H1 (cell line): ENCODE measurements at regions not wholly inside any gene's neighbourhood (a gene's known extent, or its start where the extent isn't known, plus 50 kb on each side); places are given as distances from the start of the nearest gene placed in this dataset.

Source experiments
- CTCF ChIA-PET: fragments of 300-600 bp; sonication (Branson Sonifier 250); formaldehyde crosslinking; loops from one replicate; lab custom pipeline; 2021; ENCODE audit not compliant: partially characterized antibody; lab: Charles Lee
- POLR2A ChIA-PET: fragments of 300-600 bp; sonication (Branson Sonifier 250); formaldehyde crosslinking; loops from one replicate; lab custom pipeline; 2021; ENCODE audit warnings: inconsistent platforms; ENCODE audit not compliant: partially characterized antibody; lab: Charles Lee
- DNase-seq, 2 experiments: peaks; one replicate each; pipeline versions ENCODE4 v3.0.0 to v3.0.0-alpha.2; 2010 to 2022; ENCODE audit warnings: low spot score in 2 of 2, low read depth in 1 of 2, mixed read lengths in 1 of 2
- FAIRE-seq: peaks from 2 replicates; lab custom pipeline; 2011; peaks lifted over from hg19 to GRCh38; lab: Jason Lieb, UNC
- H2AFZ ChIP-seq: 2 replicates; pipeline ENCODE4 v1.8.1; 2012; ENCODE audit warnings: low read length, inconsistent platforms
- H2AK5ac ChIP-seq: 2 replicates; pipeline ENCODE4 v1.6.1; 2013; ENCODE audit warnings: low read depth, low read length
- H2BK120ac ChIP-seq: replicated peaks from 2 replicates; pipeline ENCODE3; 2013; ENCODE audit warnings: low read depth, low read length, inconsistent platforms
- H2BK12ac ChIP-seq: 2 replicates; pipeline ENCODE4 v1.6.1; 2013; ENCODE audit warnings: low read depth, low read length
- H2BK15ac ChIP-seq: 2 replicates; pipeline ENCODE4 v1.6.1; 2013; ENCODE audit warnings: low read length
- H2BK20ac ChIP-seq: 2 replicates; pipeline ENCODE4 v1.6.1; 2013; ENCODE audit warnings: low read length
- H2BK5ac ChIP-seq: 2 replicates; pipeline ENCODE4 v1.6.1; 2013; ENCODE audit warnings: low read depth, low read length
- H3K14ac ChIP-seq: 2 replicates; pipeline ENCODE4 v1.6.1; 2013; ENCODE audit warnings: inconsistent platforms; ENCODE audit not compliant: insufficient read length
- H3K18ac ChIP-seq: 2 replicates; pipeline ENCODE4 v1.6.1; 2013; ENCODE audit warnings: low read length; ENCODE audit errors: extremely low read depth
- H3K23ac ChIP-seq: 2 replicates; pipeline ENCODE4 v1.6.1; 2013; ENCODE audit warnings: inconsistent platforms; ENCODE audit not compliant: insufficient read length
- H3K23me2 ChIP-seq: 2 replicates; pipeline ENCODE4 v1.6.1; 2013; ENCODE audit warnings: low read depth, low read length
- H3K27ac ChIP-seq: 2 replicates; pipeline ENCODE4 v1.6.1; 2011; ENCODE audit warnings: low read depth, low read length, inconsistent platforms
- H3K27me3 ChIP-seq, 4 experiments: replicated peaks in 1 of 4; 1 replicate in 1 of 4; 2 replicates in 3 of 4; pipeline versions ENCODE4 v1.6.1 to v1.8.1; 2011 to 2013; ENCODE audit warnings: low read length in 3 of 4, mild to moderate bottlenecking in 3 of 4, inconsistent platforms in 2 of 4, mixed read lengths in 2 of 4, moderate library complexity in 1 of 4; ENCODE audit not compliant: control insufficient read depth in 3 of 4, insufficient read depth in 3 of 4; ENCODE audit errors: extremely low read depth in 1 of 4
- H3K36me3 ChIP-seq, 4 experiments: 2 replicates each; pipeline versions ENCODE4 v1.6.1 to v1.8.1; 2011 to 2013; ENCODE audit warnings: mild to moderate bottlenecking in 4 of 4, low read length in 3 of 4, moderate library complexity in 2 of 4, control low read depth in 1 of 4, inconsistent platforms in 1 of 4; ENCODE audit not compliant: insufficient read depth in 4 of 4, control insufficient read depth in 2 of 4
- H3K4ac ChIP-seq: replicated peaks from 2 replicates; pipeline ENCODE3; 2013; ENCODE audit warnings: low read length, low read depth, mixed read lengths, inconsistent platforms; ENCODE audit not compliant: insufficient read length
- H3K4me1 ChIP-seq, 4 experiments: replicated peaks in 1 of 4; 1 replicate in 1 of 4; 2 replicates in 3 of 4; pipeline versions ENCODE4 v1.6.1 to v1.8.1; 2011 to 2013; ENCODE audit warnings: low read length in 3 of 4, inconsistent platforms in 2 of 4, mixed read lengths in 1 of 4; ENCODE audit not compliant: insufficient read depth in 4 of 4, control insufficient read depth in 3 of 4
- H3K4me2 ChIP-seq, 2 experiments: 2 replicates each; pipeline versions ENCODE4 v1.6.1 to v1.8.1; 2011 to 2013; ENCODE audit warnings: low read depth in 2 of 2, low read length in 2 of 2, control low read depth in 1 of 2, inconsistent platforms in 1 of 2, mild to moderate bottlenecking in 1 of 2; ENCODE audit not compliant: insufficient read depth in 1 of 2
- H3K4me3 ChIP-seq, 4 experiments: fragments of 200-600, 300-600 bp in 1 of 4; sonication (generic), shearing (Covaris generic), sonication (Bioruptor Twin) in 1 of 4; 2 replicates each; pipeline versions ENCODE4 v1.5.1 to v1.8.1; 2011 to 2016; ENCODE audit warnings: low read length in 4 of 4, low read depth in 3 of 4, control low read depth in 2 of 4, inconsistent platforms in 2 of 4, mild to moderate bottlenecking in 2 of 4, mixed read lengths in 1 of 4, moderate library complexity in 1 of 4; ENCODE audit not compliant: insufficient read depth in 2 of 4; ENCODE audit errors: extremely low read depth in 1 of 4
- H3K56ac ChIP-seq: replicated peaks from 2 replicates; pipeline ENCODE3; 2013; ENCODE audit warnings: low read depth, mild to moderate bottlenecking, mixed read lengths, low read length, inconsistent platforms; ENCODE audit not compliant: insufficient read length
- H3K79me1 ChIP-seq: 2 replicates; pipeline ENCODE4 v1.6.1; 2013; ENCODE audit warnings: low read depth, low read length, control low read depth
- H3K79me2 ChIP-seq, 2 experiments: 2 replicates each; pipeline versions ENCODE4 v1.6.1 to v1.8.1; 2012 to 2013; ENCODE audit warnings: low read length in 2 of 2, mild to moderate bottlenecking in 2 of 2, inconsistent platforms in 1 of 2; ENCODE audit not compliant: insufficient read depth in 2 of 2, control insufficient read depth in 1 of 2
- H3K9ac ChIP-seq, 4 experiments: replicated peaks in 1 of 4; 1 replicate in 1 of 4; 2 replicates in 3 of 4; pipeline versions ENCODE4 v1.6.1 to v1.8.1; 2011 to 2013; ENCODE audit warnings: low read depth in 3 of 4, low read length in 3 of 4, control low read depth in 2 of 4, mild to moderate bottlenecking in 2 of 4, moderate library complexity in 2 of 4, inconsistent platforms in 1 of 4; ENCODE audit errors: extremely low read depth in 1 of 4
- H3K9me3 ChIP-seq, 2 experiments: 2 replicates each; pipeline versions ENCODE4 v1.6.1 to v1.8.1; 2012 to 2013; ENCODE audit warnings: mild to moderate bottlenecking in 2 of 2, moderate library complexity in 2 of 2, control low read depth in 1 of 2, inconsistent platforms in 1 of 2, low read depth in 1 of 2, low read length in 1 of 2, mixed read lengths in 1 of 2; ENCODE audit not compliant: insufficient read depth in 2 of 2
- H4K20me1 ChIP-seq, 2 experiments: replicated peaks in 1 of 2; 2 replicates each; pipeline versions ENCODE3 to v1.8.1; 2011 to 2013; ENCODE audit warnings: inconsistent platforms in 2 of 2, low read length in 2 of 2, mild to moderate bottlenecking in 1 of 2; ENCODE audit not compliant: insufficient read depth in 2 of 2, control insufficient read depth in 1 of 2
- H4K5ac ChIP-seq: 2 replicates; pipeline ENCODE4 v1.6.1; 2013; ENCODE audit warnings: low read length, low read depth, mixed read lengths, inconsistent platforms; ENCODE audit not compliant: insufficient read length
- H4K8ac ChIP-seq: 2 replicates; pipeline ENCODE4 v1.8.0; 2013; ENCODE audit warnings: mild to moderate bottlenecking, moderate library complexity, low read length, inconsistent platforms; ENCODE audit not compliant: insufficient read depth; ENCODE audit errors: extremely low read depth
- H4K91ac ChIP-seq: replicated peaks from 2 replicates; pipeline ENCODE3; 2013; ENCODE audit warnings: low read length, mixed read lengths, inconsistent platforms; ENCODE audit not compliant: insufficient read length
- KDM4A ChIP-seq: IDR thresholded peaks from one replicate; pipeline ENCODE4 v1.7.1; 2012; ENCODE audit warnings: low read depth, mild to moderate bottlenecking, moderate library complexity, low read length, inconsistent platforms; ENCODE audit not compliant: severe bottlenecking
- POU5F1 ChIP-seq: IDR thresholded peaks from 2 replicates; pipeline ENCODE4 v1.6.1; 2011; ENCODE audit warnings: low read depth, mild to moderate bottlenecking, low read length, moderate library complexity
- SIN3A ChIP-seq, 2 experiments: IDR thresholded peaks in 1 of 2; conservative IDR thresholded peaks in 1 of 2; 2 replicates each; pipeline ENCODE4 v1.6.1; 2011 to 2012; ENCODE audit warnings: low read length in 2 of 2, improper control_type of control experiment in 1 of 2, low read depth in 1 of 2, mild to moderate bottlenecking in 1 of 2
- SP1 ChIP-seq: IDR thresholded peaks from 2 replicates; pipeline ENCODE4 v1.6.1; 2011; ENCODE audit warnings: low read depth, low read length
- WGBS, 2 experiments: shearing (Covaris generic) in 1 of 2; methylation state at CpG; one replicate each; pipeline versions ENCODE4 v1.1.6 to v1.1.7; 2013 to 2015; ENCODE audit warnings: low lambda C conversion rate in 2 of 2, mixed read lengths in 2 of 2, inconsistent platforms in 1 of 2, low coverage in 1 of 2, missing lambda C conversion rate in 1 of 2; ENCODE audit not compliant: insufficient replicate concordance in 2 of 2, insufficient coverage in 1 of 2, insufficient read length in 1 of 2; ENCODE audit errors: extremely low coverage in 1 of 2, missing lambda C conversion rate in 1 of 2; 5-methylcytosine and 5-hydroxymethylcytosine counted together

DNA sequence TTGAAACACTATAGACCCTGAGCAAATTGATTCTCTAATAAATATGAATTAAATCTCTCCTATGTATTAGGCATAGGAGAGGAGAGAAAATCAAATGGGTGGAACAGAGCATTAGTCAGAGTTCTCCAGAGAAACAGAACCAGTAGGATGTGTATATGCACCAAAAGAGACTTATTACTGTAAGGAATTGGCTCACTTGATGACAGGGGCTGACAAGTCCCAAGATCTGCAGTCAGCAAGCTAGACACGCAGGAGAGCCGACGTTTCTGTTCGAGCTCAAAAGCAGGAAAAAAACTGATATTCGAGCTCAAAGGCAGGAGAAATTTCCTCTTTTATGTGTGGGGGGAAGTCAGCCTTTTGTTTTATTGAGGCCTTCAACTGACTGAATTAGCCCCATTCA lies 259.2 kb upstream of the KAZN start:
- H3K79me2 ChIP-seq, result no peaks in the 10 kb centered on the region
- H2AK5ac ChIP-seq, result no peak overlapping the region
- H3K27me3 ChIP-seq, result no peaks in the 10 kb centered on the region
- H3K4me2 ChIP-seq, result no peak overlapping the region
- H3K4me3 ChIP-seq, result no peak overlapping the region
- H2BK20ac ChIP-seq, result no peak overlapping the region
- H3K79me1 ChIP-seq, result no peaks in the 10 kb centered on the region
- FAIRE-seq (no peak), DNase-seq (no peak)
- no peak overlapping the region for H3K23ac ChIP-seq
- H2AFZ ChIP-seq, result no peak overlapping the region
- H3K56ac ChIP-seq, result no peak overlapping the region
- no peak overlapping the region for H2BK5ac ChIP-seq
- H3K23me2 ChIP-seq, result no peaks in the 10 kb centered on the region
- 83% methylated on average over 5 of the region's 5 CpGs; no CpG with 5 or more reads in 1 of the 2 experiments for WGBS, 2 experiments
- no peak overlapping the region for H4K91ac ChIP-seq
- H3K9me3 ChIP-seq, result no peaks in the 10 kb centered on the region
- H3K9ac ChIP-seq, result no peak overlapping the region
- TF ChIP-seq POU5F1 (no peak), SIN3A (conservative IDR thresholded peaks at IDR 0.05 in 1 of 2, IDR thresholded peaks at IDR 0.05 in 1 of 2; ENCODE audit: low read depth in 1 of 2, low read length in 2 of 2) (no peak), SP1 (no peak), KDM4A (no peak)
- TF ChIP-seq, all 59 proteins: peak for 0
- H4K8ac ChIP-seq, result no peak overlapping the region
- no peak overlapping the region for H4K5ac ChIP-seq
- no peaks in the 10 kb centered on the region for H4K20me1 ChIP-seq
- CTCF ChIA-PET, result interaction anchor here (1.0 to 1.5 kb wide), 4 partner anchors 35 to 228 kb away, joined by 3 to 5 read pairs (median 4); no protein-coding TSS in a partner anchor
- no peaks in the 10 kb centered on the region for H3K36me3 ChIP-seq
- H2BK12ac ChIP-seq, result no peak overlapping the region
- no peak overlapping the region for H2BK120ac ChIP-seq
- POLR2A ChIA-PET, result no interaction called here
- no peak overlapping the region for H3K18ac ChIP-seq
- peaks cover 0 to 4% (median 1%) of the 10 kb centered on the region in 4 experiments; a peak in 2 of 7 replicates for H3K4me1 ChIP-seq
- H3K27ac ChIP-seq, result no peak overlapping the region
- no peak overlapping the region for H3K14ac ChIP-seq
- H2BK15ac ChIP-seq, result no peak overlapping the region
- no peak overlapping the region for H3K4ac ChIP-seq
